Stimulated activated CD8-positive, alpha-beta memory T cell treated with anti-CD3 and anti-CD28 coated beads, Interleukin-15, amount 100 ng/mL, for 48 hours (primary cell): ENCODE measurements at regions not wholly inside any gene's neighbourhood (a gene's known extent, or its start where the extent isn't known, plus 50 kb on each side); places are given as distances from the start of the nearest gene placed in this dataset.

ENCODE experiments used
- DNase-seq, 2 donors: peaks; one replicate each; pipeline ENCODE4 v3.0.0-alpha.2; 2020; ENCODE audit warnings: low read depth in 2 of 2

GRCh38 chr10:104576611-104577010, 64.5 kb upstream of the SORCS3 start:
- DNase-seq = no peak

DNA sequence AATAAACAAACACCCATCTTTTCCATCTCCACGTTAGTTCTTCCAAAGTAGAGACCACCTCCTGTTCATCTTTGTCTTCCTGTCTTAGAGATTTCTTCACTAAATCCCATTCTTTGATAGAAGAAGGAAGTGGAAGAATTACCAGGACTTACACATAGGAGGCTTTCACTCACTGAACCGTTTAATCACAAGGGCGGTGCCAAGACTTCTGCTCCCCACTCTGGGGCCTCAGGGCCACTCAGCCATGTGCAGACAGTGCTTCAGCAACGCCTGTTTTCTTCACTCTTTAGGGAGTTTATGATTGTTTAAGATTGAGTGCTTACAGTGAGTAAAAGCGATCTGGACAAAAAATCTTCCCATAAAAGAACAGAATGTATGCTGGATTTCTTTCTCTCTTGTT, 63.9 kb upstream of the SORCS3 start:
- no peak for DNase-seq

- DNase-seq = no peak
Measured at GRCh38 chr10:104577861-104578521, 63.1 kb upstream of the SORCS3 start.

- DNase-seq = no peak
Measured at GRCh38 chr10:104578671-104579070, 62.4 kb upstream of the SORCS3 start.

- DNase-seq = no peak
Measured at GRCh38 chr10:104579136-104579535, 62.0 kb upstream of the SORCS3 start.

- no peak for DNase-seq
Measured at GRCh38 chr10:104580321-104580720, 60.8 kb upstream of the SORCS3 start.

DNA sequence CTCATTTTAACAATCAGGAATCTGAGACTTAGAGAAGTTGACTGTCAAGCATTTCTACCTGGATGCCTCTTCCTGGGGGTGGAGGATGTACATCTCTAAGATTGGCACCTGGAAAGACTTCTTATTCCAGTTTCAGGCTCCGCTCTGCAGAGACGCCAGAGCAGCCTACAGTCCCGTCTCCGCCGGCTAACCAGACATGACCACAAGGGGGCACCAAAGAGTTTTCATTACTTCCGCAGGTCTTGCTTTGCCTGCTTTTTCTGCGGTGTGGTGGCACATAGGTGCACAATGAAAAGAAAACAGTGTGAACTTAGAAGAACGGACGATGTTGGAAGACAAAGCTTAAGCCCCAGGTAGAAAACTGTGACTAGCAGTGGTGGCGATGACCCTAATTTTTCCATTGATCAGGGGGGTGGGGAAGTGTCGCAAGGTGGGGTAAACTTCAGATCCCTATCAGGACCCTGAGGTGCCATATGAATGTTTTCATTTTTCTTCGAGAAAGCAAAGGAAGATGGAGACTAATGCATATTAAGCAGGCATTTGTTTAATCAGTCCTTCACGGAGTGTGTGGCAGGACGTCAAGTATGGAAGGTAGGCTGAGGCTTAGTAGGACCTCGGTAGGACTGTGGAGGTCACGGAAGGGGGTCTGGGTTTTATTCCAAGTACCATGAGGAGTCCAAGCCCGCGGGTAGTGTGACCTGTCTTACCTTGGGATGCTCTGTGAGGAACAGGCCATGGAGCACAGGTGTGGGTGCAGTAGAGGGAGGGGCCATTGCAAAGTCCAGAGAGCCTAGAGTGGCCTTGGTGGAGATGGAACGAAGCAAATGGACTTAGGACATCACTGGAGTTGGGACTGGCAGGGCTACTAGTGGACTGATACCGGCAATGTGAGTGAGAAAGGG, 60.1 kb upstream of the SORCS3 start:
- DNase-seq = peak; percentile 19 to 22

- DNase-seq = no peak
Measured at GRCh38 chr10:104581884-104582601, 59.0 kb upstream of the SORCS3 start.

DNA sequence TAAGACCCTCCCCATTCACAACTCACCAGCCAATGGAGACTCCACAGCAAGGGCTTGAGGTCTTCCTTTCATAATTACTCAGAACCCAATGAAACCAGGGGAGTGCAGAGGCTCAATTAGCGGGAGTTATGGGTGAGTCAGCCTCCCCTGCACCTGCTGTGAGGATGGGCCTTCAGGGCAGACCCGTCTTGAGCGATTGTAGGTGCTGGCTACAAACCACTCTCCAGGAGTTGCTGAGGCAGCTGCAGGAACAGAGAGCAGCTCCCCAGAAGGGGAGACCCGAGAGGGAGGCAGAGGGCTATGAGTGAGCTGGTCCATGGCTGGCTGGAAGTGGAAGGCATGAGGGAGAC, 58.5 kb upstream of the SORCS3 start:
- DNase-seq = no peak

DNA sequence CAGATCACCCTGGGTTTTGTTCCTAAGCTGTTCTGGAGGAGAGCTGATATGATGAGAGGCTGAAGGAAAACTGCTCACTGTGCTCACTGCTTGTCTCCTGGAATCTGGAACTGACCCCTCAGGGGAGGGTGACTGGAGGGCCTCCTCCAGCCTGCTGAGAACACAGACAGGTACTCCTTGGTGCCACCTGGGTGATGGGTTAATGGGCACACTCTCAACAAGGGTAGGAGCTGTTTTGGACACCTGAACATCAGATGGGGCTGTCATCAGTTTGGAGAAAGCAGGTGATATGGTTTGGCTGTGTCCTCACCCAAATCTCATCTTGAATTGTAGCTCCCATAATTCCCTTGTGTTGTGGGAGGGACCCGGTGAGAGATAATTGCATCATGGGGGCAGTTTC, 58.1 kb upstream of the SORCS3 start:
- DNase-seq = no peak

GRCh38 chr10:104584541-104584940, 56.5 kb upstream of the SORCS3 start:
- no peak for DNase-seq

DNA sequence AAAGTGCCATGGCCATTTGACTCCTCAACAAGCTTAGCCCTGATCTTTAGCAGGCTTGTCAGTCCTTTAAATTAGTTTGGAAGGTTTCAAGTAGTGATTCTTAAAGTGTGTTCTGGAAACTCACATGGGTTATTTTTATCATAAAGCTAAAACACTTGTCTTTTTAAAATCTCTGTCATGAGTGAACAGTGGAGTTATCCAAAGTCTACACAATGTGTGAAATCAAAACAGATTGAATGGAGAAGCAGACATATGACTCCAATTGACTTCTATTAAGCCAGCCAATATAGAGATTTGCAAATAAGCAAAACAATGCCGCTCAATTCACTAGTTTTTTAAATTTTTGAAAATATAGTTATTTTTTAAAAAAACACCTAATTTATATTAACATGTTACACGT, 53.3 kb upstream of the SORCS3 start:
- no peak for DNase-seq

DNA sequence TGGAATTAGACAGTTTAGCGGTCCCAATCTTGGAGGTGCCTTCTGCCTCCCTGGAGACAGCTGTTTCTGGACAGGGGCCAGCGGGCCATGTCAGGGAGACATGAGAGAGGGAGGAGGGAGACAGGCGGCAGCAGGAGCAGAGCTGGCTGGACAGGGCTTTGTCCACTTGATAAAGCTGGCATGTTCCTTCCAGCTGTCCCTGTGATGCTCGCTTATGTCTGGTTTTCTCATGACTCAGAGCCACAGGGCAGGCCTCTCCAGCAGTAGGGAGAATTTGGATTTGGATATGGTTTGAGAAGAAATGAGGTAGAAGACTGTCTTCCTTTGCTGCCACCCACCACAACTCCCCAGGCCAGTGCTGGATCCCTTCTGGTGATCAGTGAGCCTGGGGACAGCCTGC, 51.7 kb upstream of the SORCS3 start:
- no peak for DNase-seq

DNA sequence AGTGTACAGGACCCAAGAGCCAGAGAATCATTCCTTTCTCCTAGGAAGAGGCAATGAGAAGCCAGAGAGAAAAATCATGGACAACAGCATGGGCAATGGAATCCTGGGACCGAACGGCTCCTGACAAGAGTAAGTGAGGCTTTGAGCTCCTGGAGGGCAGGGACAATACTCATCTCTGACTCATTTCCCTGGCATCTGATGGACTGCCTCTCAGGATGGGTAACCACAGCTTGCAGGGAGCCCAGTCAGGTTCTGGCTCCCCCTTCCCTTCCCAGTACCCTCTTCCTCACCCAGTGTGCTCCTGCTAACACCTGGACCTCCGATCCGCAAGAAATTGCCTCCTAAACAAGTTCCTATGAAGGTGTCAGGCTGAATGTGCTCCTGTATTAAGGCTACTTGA, 51.2 kb upstream of the SORCS3 start:
- no peak for DNase-seq
